HG03045 (cell line): ENCODE measurements at regions not wholly inside any gene's neighbourhood (a gene's known extent, or its start where the extent isn't known, plus 50 kb on each side); places are given as distances from the start of the nearest gene placed in this dataset.
A peak's percentile ranks its signal among the peaks of the same experiment; 100 is the strongest.

Experiments
- ATAC-seq: cut with Tn5 transposase; IDR thresholded peaks from one replicate; pipeline ENCODE4 v1.9.1; 2021; ENCODE audit warnings: mild to moderate bottlenecking, moderate library complexity; ENCODE audit not compliant: unreplicated experiment

DNA sequence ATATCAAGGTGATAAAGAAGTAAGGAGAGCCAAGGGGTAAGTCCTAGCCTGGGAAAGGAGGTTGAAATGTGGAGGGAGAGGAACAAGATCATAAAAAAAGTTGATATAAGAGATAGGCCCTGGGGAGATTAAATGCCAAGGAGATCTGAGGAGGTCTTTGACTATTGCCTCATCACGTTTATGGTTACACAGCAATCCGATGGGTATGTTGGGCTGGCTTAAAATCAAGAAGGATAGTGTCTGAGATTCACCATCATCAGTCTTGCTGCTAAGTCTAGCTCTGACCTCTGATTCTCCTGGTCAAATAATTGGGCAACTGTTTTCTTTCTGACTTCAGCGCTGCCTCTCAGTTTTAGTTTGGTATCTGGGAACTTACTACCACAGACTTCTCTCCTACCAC, 416.3 kb downstream of the GPATCH2 start:
- no peak for ATAC-seq

DNA sequence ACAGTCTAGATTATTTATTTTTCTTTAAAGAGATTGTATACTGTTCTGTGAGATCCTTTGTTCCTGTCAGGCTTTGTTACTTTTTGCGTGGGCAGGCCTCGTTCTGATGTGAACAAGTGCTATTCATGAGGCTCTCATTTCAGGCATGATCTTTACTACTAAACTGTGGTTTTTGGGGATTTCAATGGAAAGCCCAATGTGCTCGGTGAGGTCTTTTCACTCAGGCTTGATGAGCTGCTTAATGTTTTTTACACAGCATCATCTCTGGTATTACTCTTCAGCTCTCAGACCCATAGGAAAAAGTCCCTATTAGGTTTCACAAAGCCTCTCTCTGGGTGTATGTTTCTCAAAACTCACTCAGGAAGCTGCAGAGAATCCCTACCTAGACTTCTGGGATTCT, 419.4 kb downstream of the GPATCH2 start:
- ATAC-seq = peak; percentile 72

DNA sequence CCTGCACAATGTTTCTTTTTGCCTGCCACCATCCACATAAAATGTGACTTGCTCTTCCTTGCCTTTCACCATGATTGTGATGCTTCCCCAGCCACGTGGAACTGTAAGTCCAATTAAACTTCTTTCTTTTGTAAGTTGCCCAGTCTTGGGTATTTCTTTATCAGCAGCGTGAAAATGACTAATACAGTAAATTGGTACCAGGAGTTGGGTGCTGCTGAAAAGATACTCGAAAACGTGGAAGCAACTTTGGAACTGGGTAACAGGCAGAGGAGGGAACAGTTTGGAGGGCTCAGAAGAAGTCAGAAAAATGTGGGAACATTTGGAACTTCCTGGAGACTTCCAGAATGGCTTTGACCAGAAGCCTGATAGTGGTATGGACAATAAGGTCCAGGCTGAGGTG, 425.3 kb downstream of the GPATCH2 start:
- no peak for ATAC-seq

DNA sequence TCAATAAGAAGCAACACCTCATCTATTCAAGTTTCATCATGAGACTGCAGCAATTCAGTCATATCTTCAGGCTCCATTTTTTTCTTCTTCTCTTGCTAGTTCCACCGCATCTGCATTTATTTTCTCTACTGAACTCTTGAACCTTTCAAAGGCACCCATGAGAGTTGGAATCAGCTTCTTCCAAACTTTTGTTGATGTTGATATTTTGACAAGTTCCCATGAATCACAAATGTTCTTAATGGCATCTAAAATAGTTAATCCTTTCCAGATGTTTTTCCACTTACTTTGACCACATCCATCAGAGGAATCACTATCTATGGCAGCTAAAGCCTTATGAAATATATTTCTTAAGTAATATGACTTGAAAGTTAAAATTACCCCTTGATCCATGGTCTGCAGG, 434.3 kb downstream of the GPATCH2 start:
- no peak for ATAC-seq

DNA sequence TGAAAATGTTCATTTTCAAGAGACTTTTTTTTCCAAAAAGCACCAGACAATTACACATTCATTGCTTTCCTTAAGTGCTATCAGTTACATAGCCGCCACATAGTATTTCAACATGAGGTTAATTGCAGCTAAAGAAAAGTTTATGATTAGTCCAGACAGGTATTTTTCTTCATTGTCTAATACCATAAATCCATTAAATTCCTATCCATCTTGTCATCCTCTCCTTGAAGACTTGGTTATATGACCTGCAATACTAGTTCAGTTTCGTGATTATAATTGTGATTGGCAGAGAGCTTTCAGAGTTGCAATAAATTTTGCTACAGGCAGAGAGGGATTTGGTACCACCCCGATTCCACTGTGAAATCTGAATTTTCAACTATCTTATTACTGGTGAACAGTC, 437.7 kb downstream of the GPATCH2 start:
- ATAC-seq = no peak

DNA sequence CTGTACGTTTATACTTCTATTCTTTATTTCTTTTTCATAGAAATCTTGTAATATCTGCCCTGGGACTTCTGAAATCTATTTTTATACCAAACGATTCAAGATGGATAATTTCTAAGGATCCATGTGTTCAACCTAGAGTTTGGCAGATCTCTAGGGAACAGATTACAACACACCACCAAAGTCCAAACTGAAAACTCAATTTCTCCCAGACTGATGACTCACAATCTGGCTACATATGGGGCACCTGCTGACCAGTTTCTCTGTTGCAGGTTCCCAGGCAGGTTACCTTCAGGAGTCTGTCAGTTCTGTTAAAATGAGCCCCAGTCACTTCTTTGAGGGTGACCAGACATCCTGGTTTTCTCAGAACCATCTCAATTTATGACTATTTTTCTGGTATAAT, 439.4 kb downstream of the GPATCH2 start:
- ATAC-seq = no peak

DNA sequence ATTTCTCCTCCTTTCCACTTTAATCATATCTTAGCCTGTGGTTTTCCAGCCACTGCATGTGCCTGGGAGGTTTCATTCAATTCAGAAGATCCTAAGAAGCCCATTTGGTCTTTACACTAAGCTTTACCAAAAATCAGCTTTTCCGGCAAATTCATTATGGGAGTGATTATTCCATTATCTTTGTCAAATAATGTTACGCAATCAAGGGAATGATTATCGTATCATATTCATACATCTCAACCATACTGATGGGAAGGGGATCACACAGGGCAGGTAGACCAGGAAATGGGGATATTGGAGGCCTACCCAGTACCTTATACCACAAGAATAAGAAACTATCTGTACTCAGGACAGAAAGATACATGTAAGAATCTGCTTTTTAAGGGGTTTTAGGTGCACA, 440.5 kb downstream of the GPATCH2 start:
- ATAC-seq = no peak

DNA sequence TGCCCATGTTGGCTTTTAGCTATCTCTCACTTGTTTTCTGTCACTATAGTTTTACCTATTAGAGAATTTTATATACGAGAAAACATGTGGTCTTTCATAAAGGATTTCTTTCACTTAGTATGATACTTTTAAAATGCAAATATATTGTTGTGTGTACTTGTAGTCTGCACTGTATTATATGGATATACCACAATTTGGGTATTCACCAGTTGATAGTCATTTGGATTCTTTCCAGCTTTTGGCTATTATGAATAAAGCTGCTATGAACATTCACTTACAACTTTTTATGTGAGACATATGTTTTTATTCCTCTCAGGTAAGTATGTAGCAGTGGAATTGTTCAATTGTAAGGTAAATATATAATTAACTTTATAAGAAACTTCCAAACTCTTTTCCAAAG, 441.5 kb downstream of the GPATCH2 start:
- no peak for ATAC-seq

DNA sequence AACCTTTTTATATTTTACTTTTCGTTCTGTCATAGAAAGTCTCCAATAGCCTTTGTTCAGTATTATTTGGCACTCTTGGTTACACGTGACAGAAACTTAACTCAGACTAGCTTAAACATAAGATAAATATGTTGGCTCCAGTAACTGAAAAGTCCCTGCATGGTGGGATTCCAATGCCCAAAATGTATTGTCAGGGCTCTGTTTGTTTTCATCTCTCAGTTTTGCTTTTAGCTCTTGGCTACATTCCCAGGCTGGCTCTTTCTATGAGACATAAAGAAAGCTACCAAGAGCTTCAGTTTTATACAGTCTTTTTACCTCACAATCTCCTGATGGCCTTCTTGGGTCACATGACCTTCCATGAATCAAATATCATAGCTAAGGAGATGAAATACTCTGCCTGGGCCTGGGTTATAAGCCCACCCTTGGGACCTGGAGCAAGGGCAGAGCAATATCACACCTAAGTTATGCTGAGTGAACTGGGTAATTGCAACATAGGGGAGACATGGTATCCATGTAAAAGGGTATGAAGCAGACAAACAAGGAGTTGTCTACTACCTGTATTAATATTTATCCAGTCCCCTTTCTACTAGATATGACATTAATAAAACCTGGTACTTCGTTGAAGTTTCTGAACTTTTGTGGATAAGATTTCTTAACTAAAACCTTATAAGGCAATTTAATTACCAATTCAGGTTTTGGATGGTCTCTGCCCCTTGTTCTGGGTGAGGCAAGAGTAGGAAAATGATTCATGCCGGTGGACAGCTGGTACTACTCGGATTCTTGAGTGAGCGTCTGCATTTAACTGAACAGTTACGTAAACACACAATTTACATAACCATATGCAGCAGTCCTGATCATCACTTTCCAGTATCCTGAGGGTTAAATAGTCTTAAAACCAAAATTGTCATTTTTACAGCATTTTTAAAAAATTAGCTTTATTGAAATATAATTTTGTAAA, 442.3 kb downstream of the GPATCH2 start:
- ATAC-seq = no peak

DNA sequence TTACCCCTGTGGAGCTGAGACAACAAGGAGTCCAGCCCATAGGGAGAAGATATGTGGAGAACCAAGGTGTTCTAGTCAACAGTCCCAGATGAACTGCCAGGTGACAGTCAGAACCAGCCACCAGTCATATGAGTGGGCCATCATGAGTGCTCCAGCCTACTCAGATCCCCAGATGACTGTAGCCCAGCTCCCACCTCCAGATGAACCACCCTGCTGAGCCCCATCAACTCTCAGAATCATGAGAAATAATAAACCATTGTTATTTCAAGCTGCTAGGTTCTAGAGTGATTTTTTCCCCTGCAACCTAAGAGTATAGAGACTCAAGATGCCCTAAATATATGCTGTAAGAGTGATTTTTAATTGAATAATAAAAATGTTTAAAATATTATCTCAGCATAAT, 444.2 kb downstream of the GPATCH2 start:
- no peak for ATAC-seq

DNA sequence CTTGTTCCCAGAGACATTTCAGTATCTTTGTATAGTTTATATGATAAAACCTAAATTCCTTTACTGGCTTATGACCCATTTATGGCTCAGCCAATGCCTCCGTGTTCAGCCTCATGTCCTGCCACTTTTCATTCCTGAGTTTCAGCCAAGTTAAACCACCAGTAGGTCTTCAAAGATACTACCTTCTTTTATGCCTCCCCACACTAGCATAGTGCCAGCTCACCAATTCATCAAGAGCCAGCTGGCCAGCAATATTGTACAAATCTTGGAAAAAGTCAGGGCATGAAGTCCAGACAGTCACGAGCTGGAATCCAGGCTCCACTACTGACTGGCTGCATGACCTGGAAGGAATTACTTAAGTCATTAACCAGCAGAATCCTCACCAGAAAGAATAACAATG, 446.0 kb downstream of the GPATCH2 start:
- no peak for ATAC-seq

DNA sequence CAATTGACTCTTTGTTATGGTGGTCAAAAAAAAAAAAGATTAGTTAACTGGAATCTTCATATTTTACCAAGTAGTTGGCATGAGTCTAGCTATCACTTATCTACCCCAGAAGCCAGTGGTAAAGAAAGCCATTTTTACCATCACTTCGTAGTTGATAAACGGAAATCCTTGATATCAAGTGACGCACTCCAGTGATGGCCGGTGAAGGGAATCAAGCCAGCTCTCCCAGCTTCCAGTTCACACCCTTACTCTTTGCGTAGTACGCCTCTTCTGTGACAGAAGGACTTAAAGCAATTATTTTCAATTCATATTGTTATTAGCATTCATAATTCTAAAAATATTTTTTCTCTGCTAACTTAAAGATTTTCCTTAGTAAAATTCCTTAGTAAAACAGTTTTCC, 447.9 kb downstream of the GPATCH2 start:
- ATAC-seq = no peak

DNA sequence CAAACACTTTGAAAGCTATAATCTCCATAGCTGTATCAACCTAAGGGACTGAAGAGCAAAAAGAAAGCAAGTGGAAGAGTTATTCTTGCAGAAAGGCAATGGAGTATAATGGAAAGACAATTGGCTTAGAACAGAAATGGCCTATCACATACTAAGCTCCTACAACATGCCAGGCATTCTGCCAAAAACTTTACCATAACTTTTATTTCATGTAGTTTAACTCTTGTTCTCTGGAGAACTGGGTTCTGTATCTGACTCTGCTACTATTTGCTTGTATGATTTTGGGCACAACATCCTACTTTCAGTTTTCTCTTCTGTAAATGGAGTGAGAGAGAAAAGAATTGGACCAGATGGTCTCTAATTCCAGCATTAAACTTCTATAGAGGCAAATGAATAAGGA, 449.1 kb downstream of the GPATCH2 start:
- no peak for ATAC-seq

DNA sequence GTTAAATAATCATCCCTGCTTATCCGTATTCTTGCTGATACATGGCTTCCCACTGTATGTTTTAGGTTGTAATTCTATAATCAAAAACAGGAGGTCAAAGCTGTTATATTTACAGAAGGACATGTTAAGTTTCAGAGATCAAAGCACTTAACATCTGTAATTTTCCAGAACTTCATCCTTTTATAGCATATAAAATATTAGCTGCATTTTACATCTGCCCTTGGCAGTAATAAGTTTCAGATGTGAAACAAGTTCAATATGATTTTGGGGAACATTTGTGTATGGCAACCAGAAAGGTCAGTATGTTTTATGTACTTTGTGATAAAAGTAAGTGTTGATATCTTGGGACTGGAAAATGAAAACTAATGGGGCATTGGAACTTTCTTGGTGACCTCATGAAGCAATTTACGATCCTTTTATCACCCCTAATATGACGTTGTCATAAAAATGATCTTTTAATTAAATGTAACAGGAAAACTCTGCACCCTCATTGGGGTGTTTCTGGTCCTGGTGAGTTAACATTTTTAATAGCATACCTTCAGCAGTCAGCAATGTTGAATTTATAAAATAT, 449.6 kb downstream of the GPATCH2 start:
- no peak for ATAC-seq

DNA sequence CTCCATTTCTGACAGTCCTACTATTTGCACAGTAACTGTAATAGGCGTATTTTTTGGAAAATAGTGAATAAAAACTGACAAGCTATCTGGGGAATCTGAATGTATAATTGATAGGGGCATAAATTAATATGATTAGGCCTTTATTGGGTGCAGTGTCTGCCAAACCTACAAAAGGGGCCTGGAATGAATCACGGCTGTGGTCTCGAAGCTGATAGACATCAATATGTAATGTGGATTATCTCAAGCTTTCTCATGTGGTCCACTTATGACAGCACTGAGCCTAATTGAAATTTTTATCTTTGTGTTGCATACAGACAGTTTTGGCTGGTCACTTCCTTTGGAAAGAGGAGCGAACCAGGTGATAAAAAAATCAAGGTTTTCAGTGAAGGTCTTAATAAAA, 450.4 kb downstream of the GPATCH2 start:
- ATAC-seq = no peak

DNA sequence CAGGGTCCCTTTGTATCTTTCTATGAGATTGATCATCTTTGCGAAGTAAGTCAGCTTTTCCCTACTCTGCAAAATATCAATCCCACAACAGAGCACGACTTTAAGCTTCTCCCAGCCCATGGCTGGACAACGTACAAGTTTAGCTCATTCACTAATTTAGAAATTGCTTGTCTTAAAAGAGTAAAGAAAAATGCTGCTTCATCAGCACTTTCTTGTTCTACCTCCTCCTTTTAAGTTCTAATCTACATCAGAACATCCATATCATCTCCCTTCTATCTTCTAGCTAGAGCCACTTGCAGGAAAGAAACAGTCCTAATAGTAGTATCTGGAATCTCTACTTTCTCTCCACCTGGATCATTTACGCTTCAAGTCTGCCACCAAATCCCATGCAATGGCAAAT, 441.2 kb upstream of the ESRRG start:
- no peak for ATAC-seq

DNA sequence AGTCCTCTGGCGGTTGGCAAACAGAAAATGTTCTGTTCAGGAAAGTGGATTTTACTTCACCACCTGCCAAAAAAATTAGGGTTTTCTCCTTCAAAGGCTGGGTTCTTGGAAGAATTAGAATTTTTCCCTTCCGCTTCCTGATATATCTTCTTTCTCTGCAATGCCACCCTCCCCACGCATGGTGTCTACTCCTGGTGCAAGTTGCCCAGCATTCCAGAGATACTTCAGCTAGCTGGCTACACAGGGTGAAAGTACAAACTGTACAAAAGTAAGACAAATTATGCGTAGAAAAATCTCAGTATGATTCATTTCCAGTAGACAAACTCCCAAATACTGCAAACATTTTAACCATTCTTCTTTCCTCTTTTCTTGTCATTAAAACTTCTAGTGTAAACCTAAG, 430.1 kb upstream of the ESRRG start:
- ATAC-seq = no peak

DNA sequence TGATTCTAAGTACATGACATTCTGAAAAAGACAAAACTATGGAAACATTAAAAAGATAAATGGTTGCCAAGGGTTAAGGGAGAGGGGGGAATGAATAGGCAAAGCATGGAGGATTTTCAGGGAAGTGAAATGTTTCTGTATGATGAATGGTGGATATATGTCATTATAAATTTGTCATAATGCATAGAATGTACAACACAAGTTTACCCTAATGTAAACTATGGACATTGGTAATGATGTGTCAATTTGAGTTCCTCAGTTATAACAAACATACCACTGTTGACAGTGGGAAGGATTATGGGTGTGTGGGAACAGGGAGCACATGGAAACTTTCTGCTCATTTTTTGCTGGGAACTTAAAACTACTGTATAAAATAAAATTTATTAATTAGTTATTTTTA, 427.1 kb upstream of the ESRRG start:
- no peak for ATAC-seq

DNA sequence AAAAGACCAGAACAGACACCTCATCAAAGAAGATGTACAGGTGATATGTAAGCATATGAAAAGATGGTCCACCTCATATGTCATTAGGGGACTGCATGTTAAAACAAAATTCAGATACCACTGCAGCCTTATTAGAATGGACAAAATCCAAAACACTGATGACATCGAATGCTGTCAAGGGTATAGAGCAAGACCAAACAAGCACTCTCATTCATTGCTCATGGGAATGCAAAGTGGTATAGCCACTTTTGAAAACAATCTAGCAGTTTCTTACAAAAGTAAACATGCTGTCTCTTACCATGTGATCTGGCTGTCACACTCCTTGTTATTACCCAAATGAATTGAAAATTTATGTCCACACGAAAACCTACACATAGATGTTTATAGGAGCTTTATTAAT, 426.6 kb upstream of the ESRRG start:
- ATAC-seq = no peak

DNA sequence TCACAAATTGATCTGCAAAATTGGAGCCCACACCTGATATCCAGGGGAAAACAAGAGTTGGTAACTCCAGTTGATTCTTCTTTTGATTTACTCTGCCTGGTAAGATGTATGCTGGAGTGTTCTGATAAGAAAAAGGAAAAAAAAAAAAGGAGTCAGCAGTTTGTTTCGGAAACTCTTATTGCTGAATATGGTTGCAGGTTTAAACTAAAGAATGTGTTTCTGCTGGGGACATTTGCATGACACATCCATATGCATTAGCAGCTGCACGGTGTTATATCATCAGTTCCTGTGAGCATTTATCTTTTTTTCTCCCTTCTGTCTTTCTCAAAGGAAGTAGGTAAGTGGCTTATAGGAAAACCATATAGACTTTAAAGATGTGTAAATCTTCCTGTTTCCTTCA, 418.5 kb upstream of the ESRRG start:
- ATAC-seq = no peak

DNA sequence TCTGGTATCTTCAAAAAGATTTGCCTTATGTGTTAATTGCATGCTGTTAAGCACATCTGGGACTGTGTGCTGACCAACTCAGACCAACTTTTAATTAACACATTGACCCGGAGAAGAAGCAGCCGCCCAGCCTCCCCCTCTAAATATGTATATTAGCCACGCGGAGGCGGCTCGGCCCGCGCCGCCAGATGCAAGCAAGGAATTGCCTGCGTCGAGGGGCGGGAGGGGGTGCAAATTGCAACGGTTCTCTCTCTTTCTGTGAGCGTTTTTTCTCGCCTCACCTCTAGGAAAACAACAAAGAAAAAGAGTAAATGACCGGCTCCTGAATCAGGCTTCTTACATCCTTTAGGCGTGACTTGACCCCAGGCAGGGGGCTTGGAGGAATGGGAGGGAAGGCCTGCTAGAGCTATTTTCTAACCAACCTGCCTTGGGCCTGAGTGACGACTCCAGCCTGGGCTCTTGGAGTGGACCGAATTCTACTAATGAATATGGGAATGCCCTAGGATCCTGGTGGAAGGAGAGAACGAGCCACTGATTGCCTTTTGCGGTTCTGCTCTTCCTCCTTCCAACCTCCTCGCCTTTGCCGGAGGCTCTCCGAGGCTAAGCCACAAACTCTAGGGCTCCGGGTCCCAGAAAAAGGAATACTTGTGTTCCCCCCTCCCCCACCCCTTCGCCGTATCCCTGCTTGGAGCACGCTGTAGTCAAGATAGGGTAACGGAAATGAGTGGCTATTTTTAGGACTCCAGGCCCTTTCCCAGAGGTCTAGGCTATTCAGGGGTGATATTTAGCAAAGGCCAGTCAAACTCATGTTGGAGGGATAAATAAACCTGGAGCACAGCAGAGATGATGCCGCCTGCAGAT, 417.0 kb upstream of the ESRRG start:
- no peak for ATAC-seq

DNA sequence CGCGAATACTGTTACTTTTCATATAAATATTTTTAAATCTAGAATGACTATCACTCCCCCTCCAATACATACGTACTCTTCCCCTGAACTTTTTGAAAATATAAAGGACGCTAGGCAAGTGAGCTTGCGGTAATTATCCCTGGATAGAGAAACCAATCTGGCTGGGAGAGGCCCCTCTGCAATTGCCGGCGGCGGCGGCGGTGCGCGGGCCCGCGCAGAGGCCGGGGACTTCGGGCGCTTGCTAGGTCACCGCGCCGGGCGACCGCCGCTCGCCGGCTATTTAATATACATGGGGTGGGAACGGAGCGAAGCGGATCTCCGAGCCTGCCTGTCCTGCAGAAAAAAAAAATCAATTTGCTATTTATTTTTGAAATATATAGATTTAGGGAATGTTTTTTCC, 416.3 kb upstream of the ESRRG start:
- no peak for ATAC-seq
